Ecto neural progenitor cell (in vitro differentiated cells): ENCODE measurements at regions not wholly inside any gene's neighbourhood (a gene's known extent, or its start where the extent isn't known, plus 50 kb on each side); places are given as distances from the start of the nearest gene placed in this dataset.
"Not testable (repeated sequence)": the region's sequence is repeated elsewhere in the genome, so short reads cannot be mapped to it uniquely, and the experiment has no call there.

Source experiments
- DNase-seq: peaks from one replicate; pipeline ENCODE4 v3.0.0-alpha.2; 2018; ENCODE audit warnings: low spot score

DNA sequence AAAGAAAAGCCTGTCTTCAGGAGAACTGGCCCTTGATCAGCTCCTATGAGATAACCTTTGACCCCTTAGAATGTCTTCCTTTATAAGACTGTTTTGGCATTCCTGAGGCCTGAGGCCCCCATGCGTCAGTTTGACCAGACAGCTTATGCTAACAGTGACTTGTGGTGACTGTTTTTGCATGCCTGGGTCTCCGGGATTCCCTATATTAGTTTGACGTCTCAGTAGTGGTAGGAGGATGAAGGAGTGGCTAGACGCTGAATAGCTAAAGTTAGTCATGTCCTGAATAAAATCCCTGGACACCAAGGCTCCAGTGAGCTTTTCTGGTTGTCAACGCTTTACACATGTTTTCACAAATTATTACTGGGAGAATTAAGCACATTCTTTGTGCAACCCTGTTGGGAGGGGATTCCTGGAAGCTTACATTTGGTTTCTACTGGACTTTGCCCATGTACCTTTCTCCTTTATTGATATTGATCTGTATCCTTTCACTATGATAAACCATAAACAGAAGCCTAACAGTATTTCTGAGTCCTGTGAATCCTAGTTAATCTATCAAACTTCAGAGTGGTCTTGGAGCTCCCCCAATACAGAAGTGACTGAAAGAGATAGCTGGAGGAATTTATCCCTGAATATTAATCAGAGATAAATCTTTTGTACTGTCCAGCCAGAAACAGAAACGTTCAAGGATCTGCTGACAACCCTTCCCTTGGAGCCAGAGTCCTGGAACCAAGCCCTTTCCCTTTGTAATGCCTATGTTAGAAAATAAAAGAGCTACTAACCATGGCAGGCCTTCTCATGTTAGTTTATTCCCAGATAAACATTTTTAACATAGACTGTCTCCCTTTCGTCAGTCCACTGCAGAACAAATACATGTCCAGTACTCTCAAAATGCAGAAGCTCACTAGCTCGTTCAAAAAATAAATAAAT is 479.2 kb downstream of the RPS29 start:
- no peak for DNase-seq

- DNase-seq: no peak
These were observed 480.2 kb downstream of the RPS29 start for GRCh38 chr14:49105956-49106355.

GRCh38 chr14:49105512-49105911 is 480.7 kb downstream of the RPS29 start:
- no peak for DNase-seq

GRCh38 chr14:49092345-49092744 is 493.8 kb downstream of the RPS29 start:
- no peak for DNase-seq

GRCh38 chr14:49089107-49089506 is 497.1 kb downstream of the RPS29 start:
- DNase-seq: no peak

DNA sequence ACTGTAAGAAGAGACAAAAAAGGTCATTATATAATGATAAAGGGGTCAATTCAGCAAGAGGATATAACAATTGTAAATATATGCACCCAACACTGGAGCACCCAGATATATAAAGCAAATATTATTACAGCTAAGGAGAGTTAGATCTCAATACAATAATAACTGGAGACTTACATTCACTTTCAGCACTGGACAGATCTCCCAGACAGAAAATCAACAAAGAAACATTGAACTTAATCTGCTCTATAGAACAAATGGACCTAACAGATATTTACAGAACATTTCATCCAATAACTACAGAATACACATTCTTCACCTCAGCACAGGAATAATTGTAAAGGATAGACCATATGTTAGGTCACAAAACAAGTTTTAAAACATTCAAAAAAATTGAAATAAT is 512.9 kb downstream of the RPS29 start:
- DNase-seq: not testable (repeated sequence)

DNA sequence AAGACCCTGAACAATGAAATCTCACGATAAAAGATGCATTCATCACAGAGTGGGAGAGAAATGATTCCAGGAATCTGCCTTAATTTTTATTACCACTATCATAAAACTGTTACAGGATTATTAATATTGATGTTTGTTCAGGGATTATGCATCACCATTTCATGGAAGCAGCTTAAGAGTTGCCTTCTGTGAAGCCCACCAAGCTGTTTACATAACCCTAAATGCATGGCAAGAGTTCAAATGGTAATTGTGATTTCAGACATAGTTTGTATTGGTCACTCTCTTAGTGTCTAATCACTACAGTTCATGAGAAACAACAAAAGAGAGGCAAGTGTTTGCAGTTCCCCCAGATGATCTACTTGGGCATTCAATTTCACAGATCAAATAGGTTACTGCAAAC is 527.7 kb downstream of the RPS29 start:
- DNase-seq: no peak

DNA sequence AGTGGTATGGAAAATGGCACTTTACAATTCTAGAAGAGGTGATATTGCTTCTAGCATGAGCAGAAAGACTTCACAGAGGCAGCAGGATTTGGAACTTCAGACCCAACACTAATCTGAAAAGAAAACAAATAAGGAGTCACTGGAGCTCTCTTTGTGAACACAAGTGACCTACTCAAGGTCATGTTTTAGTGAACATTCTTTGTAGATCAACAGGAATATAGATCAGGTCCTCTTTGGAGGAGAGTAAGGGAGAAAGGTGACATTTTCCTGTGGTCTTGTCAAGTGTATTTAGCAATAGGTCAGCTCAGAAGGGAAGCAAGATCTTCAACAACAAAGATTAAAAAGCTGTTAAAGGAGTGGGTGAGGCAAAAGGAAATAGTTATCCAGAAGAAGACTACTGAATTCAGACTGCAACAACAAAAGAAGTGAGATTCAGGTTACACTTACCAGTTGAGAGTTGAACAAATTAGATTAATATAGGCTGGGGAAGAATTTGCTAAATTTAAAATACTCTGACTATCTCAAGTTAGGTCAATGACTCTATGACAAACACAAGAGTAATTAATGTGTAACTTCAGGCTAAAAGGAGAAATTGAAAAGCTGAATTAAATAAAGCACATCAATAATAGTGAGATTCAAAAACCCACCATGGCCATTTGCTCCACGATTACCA is 528.2 kb downstream of the RPS29 start:
- no peak for DNase-seq

GRCh38 chr14:49056021-49056420 is 530.2 kb downstream of the RPS29 start:
- no peak for DNase-seq

- no peak for DNase-seq
These were observed 533.7 kb downstream of the RPS29 start for GRCh38 chr14:49052521-49052920.

- DNase-seq: no peak
These were observed 534.7 kb downstream of the RPS29 start for GRCh38 chr14:49051328-49052060.

DNA sequence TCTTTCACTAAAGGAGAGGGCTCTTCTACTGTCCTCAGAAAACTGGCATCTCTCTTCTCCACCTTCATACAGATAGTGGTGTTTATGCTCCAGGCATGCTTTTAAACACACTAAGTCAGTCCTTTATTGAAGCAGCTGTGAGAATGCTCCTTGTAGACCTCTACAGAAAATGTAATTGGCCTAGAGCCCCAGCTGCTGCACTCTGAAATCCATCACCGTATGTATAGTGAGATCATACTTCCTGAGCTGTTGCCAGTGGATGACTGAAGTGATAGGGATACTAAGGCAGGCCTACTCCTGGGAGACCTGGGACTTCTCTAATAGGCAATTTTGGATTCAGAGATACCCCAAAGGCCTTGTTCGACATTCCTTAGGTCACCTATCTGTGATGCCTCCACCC is 535.4 kb downstream of the RPS29 start:
- DNase-seq: no peak

DNA sequence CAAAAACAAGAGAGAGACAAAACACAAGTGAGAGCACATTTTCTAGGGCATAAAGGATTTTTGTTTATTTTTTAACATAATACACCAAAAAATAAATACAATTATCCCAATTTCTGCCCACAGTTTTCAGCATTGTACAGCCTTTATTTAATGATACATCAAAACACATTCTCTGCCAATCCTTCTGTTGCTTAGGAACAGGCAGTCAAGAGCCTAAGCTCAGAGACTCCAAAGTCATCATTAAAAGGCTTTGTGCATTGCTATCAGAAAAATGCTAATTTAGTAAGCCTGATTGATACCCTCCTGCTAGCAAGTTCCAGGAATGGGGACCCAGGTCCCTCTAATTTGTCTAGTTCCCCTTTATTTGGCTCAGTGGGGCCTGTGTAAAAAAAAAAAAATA is 536.5 kb downstream of the RPS29 start:
- DNase-seq: no peak

- no peak for DNase-seq
These were observed 541.2 kb downstream of the RPS29 start for GRCh38 chr14:49044981-49045380.

DNA sequence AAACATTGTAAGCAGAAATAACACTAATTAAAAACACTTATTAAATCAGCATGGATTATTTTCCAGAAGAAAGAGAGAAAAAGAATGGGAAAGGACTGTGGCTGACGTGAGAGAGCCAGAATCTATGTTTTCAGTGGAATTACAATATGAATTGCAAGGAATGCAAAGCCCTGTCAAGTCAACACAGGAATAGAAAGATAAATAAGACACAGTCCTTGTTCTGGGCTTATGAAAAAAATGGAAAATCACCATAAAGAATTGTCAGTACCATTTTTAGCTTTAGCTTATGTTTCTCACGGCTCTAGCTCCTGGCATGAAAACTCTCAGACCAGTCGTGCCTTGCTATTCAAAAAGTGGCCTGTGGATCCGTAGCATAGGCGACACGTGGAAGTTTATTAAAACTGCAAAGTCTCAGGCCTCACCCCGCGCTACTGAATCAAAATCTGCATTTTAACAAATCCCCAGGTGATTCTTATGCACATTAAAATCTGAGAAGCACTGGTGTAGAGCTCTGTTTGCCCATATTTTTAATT is 549.1 kb downstream of the RPS29 start:
- no peak for DNase-seq

DNA sequence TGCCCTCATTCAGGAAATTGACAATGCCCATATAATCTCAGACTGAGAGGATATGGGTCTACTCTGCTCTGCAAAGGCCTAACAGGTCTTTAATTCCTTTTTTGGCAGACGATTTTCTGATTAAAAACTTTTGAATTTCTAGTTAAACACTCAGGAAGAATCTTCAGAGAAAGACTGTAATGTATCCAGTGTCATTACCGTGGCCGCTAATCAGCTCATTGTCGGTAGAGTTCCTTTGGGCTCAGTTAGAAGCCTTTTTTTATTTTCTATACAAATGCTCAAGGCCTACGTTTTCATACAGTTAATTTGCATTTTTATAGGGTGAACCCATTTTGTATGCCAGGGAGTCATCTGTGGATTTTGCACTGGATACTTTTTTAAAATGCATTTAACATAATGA is 549.9 kb downstream of the RPS29 start:
- DNase-seq: no peak

GRCh38 chr14:49033131-49033530 is 553.0 kb downstream of the RPS29 start:
- no peak for DNase-seq

- DNase-seq: not testable (repeated sequence)
These were observed 554.5 kb downstream of the RPS29 start for GRCh38 chr14:49031710-49032109.

DNA sequence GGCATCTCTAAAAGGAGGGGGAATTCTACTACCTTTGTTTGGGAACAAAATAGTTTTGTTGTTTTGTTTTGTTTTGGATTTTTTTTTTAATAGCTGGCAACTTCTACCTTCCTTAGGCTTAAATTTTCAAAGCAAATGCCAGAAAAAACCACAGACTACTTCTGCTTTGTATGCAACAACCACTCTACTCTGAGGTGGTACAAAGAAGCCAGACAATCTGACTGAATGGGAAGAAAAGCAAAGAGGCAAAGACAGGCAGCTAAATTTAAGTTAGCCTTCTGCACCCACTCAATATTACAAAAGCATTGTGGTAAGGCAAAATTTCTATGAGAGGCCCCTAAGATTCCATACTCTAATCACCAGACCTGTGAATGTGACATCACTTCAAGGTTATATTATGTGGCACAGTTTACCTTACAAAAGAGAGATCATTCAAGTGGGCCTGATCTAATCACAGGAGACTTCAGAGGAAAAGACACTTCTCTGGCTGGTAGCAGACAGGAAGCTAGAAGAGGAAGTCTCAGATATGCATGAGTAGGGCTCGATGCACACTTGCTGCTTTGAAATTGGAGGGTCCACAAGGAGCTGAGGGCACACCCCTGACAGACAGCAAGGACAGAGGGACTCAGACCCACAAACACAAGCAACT is 566.6 kb downstream of the RPS29 start:
- no peak for DNase-seq

DNA sequence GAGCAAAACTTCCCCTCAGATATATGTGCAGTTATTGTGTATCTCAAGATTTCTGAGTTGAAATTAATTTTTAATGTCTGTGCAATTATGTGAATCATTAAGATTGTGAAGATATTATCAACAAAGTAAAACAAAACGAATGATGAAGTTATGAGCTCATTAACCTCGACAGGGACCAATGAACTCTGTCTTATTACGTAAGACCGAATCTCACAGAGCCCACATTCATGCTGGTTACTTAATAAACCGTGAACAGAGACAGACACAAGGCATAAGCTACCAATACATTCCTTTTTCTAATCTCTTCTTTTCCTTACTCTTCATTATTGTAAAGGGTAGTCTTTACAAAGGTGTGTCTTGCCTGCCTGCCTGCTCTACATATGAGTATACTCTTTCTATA is 568.7 kb downstream of the RPS29 start:
- DNase-seq: no peak

GRCh38 chr14:49016381-49016780 is 569.8 kb downstream of the RPS29 start:
- DNase-seq: no peak

- no peak for DNase-seq
These were observed 571.7 kb downstream of the RPS29 start for GRCh38 chr14:49014476-49014875.
